GM18873 (cell line): ENCODE measurements at regions not wholly inside any gene's neighbourhood (a gene's known extent, or its start where the extent isn't known, plus 50 kb on each side); places are given as distances from the start of the nearest gene placed in this dataset.

ENCODE experiments used
- ATAC-seq: cut with Tn5 transposase; IDR thresholded peaks from one replicate; pipeline ENCODE4 v1.9.1; 2021; ENCODE audit warnings: mild to moderate bottlenecking, moderate library complexity, moderate number of reproducible peaks; ENCODE audit not compliant: unreplicated experiment, low FRiP score

- ATAC-seq: no peak
Measured at GRCh38 chr5:18977880-18978279, 1010.1 kb downstream of the CDH18 start.

- ATAC-seq: no peak
Measured at GRCh38 chr5:18984559-18985080, 1003.4 kb downstream of the CDH18 start.

- ATAC-seq: no peak
Measured at GRCh38 chr5:18985171-18985758, 1002.7 kb downstream of the CDH18 start.

GRCh38 chr5:18987101-18987500 lies 1000.9 kb downstream of the CDH18 start:
- ATAC-seq: no peak

- ATAC-seq: no peak
Measured at GRCh38 chr5:18990852-18991251, 997.1 kb downstream of the CDH18 start.

- ATAC-seq: no peak
Measured at GRCh38 chr5:18992264-18992663, 995.7 kb downstream of the CDH18 start.

GRCh38 chr5:18999478-18999877 lies 988.5 kb downstream of the CDH18 start:
- ATAC-seq: no peak

- ATAC-seq: no peak
Measured at GRCh38 chr5:19001054-19001453, 986.9 kb downstream of the CDH18 start.

- no peak for ATAC-seq
Measured at GRCh38 chr5:19001539-19001938, 986.5 kb downstream of the CDH18 start.

- no peak for ATAC-seq
Measured at GRCh38 chr5:19002111-19002510, 985.9 kb downstream of the CDH18 start.

- no peak for ATAC-seq
Measured at GRCh38 chr5:19018822-19019221, 969.2 kb downstream of the CDH18 start.

GRCh38 chr5:19031491-19031890 lies 956.5 kb downstream of the CDH18 start:
- no peak for ATAC-seq

- no peak for ATAC-seq
Measured at GRCh38 chr5:19035816-19036215, 952.2 kb downstream of the CDH18 start.

- no peak for ATAC-seq
Measured at GRCh38 chr5:19042106-19042505, 945.9 kb downstream of the CDH18 start.

- no peak for ATAC-seq
Measured at GRCh38 chr5:19044311-19044710, 943.7 kb downstream of the CDH18 start.

GRCh38 chr5:19044931-19045695 lies 942.9 kb downstream of the CDH18 start:
- no peak for ATAC-seq

- no peak for ATAC-seq
Measured at GRCh38 chr5:19047277-19047676, 940.7 kb downstream of the CDH18 start.

- no peak for ATAC-seq
Measured at GRCh38 chr5:19048726-19049125, 939.3 kb downstream of the CDH18 start.

- no peak for ATAC-seq
Measured at GRCh38 chr5:19058216-19058615, 929.8 kb downstream of the CDH18 start.

- ATAC-seq: no peak
Measured at GRCh38 chr5:19064094-19064493, 923.9 kb downstream of the CDH18 start.

- ATAC-seq: no peak
Measured at GRCh38 chr5:19067741-19068140, 920.3 kb downstream of the CDH18 start.

GRCh38 chr5:19098434-19098833 lies 889.6 kb downstream of the CDH18 start:
- ATAC-seq: no peak
